ENCODE measurements at regions not wholly inside any gene's neighbourhood (a gene's known extent, or its start where the extent isn't known, plus 50 kb on each side); places are given as distances from the start of the nearest gene placed in this dataset.
"Not testable (repeated sequence)": the region's sequence is repeated elsewhere in the genome, so short reads cannot be mapped to it uniquely, and the experiment has no call there.

- DNase-seq: no peak
Observed at GRCh38 chr9:106731910-106732309, 131.1 kb upstream of the ZNF462 start.

DNA sequence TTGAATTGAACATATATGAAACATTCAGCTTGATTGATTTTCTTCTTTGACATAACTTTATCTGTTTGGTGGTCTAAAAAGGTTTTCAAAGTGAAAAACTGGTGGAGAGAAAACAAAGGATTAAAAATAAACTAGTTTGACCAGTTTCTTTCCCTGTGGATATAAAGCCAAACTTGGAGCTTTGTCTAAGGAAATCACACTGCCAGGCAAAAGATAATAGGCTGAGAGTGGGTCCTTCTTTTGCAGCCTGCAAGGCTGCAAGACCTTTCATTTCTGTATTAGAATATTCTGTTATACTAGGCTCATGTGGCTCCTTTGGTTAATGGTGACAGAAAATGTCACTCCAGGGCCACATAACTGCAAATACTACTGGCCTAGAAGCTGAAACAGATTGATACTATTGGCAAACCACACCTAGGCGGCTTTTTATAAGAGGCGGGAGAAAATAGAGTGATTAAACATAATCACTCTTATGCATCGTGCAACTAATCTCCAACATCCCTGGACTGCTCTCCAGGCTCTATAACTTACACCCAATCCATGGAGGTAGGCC, 129.1 kb upstream of the ZNF462 start:
- no peak for DNase-seq

GRCh38 chr9:106737516-106737915, 125.5 kb upstream of the ZNF462 start:
- no peak for DNase-seq

GRCh38 chr9:106738109-106738508, 124.9 kb upstream of the ZNF462 start:
- no peak for DNase-seq

DNA sequence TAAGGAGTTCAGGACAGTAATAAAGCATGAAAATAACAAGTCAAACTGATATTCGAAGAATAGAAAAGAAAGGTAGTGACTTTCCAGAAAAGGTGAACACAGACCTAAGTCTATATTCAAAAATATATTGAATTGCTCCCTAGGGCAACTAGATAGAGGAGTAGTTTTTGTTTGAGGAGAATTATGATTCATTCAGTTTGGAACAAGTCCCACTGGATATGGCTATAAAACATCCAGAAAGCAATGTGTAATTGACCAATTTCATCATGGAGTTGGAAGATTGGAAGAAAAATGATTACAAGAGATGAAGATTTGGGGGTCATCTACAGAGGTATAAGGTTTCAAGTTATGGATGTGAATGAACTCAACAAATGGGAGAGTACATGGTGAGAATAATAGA, 117.5 kb upstream of the ZNF462 start:
- DNase-seq: no peak

- no peak for DNase-seq
Observed at GRCh38 chr9:106745876-106746275, 117.1 kb upstream of the ZNF462 start.

DNA sequence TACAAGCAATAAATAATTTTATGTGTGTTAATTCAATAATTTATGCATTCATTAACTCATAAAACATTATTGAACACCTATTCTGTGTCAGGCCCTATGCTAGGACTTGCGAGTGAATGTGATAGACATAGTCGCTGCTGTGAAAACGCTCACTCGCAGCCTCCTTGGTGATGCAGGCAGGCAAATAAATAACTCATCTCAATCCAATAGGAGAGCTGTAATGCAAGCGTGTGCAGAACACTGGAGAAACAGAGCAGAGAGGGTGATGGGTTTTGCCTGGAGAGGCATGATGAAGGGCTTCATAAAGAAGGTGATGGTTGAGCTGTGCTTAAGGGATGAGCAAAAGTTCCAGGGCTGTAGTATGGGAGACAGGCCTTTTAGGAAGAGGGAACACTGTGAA, 111.3 kb upstream of the ZNF462 start:
- DNase-seq: no peak

- no peak for DNase-seq
Observed at GRCh38 chr9:106752581-106752980, 110.4 kb upstream of the ZNF462 start.

DNA sequence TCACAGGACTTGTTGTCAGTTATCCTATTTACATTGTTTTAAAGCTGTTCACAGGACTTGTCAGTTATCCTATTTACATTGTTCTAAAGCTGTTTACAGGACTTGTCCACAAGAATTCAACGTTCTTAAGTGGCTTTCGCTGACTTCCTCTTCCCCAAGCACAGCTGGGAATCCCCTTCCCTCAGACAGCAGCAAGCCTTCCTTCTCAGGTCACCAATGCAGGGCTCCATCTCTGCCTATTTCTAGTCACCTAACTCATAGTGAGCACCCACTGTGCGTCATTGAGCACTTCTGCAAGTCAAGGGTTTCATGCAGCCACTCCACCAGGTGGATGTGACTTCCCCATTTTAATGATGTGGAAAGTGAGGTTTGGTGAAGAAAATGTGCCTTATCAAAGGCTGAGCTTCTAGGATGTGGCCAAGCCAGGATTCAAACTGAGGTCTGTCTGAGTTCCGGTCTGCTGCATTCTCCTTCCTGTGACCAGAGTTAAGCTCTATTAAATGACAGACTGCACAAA, 109.8 kb upstream of the ZNF462 start:
- DNase-seq: no peak

- no peak for DNase-seq
Observed at GRCh38 chr9:106755736-106756135, 107.2 kb upstream of the ZNF462 start.

- DNase-seq: no peak
Observed at GRCh38 chr9:106757514-106757913, 105.5 kb upstream of the ZNF462 start.

- no peak for DNase-seq
Observed at GRCh38 chr9:106758911-106759310, 104.1 kb upstream of the ZNF462 start.

GRCh38 chr9:106761493-106761892, 101.5 kb upstream of the ZNF462 start:
- DNase-seq: no peak

GRCh38 chr9:106766616-106767015, 96.3 kb upstream of the ZNF462 start:
- no peak for DNase-seq

DNA sequence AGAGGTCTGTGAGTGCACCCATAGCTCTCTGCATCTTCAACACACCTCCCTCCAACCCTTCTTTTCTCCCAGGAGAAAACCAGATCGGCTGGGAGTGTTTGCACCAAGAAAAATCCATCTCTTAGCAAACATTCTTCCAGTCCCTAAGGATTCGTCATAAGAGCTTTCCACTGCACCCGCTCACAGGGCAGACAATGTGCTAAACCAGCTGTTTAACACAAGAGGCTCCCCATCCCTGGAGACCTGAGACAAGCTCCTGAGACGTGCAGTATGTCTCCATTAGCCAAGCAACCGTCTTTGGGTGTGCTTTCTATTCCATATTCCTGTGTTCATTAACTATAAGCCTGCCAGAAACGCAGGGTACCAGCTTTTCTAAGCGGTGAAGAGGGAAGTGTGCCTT, 93.6 kb upstream of the ZNF462 start:
- DNase-seq: no peak

GRCh38 chr9:106771608-106772007, 91.4 kb upstream of the ZNF462 start:
- no peak for DNase-seq

- DNase-seq: no peak
Observed at GRCh38 chr9:106772523-106773290, 90.3 kb upstream of the ZNF462 start.

DNA sequence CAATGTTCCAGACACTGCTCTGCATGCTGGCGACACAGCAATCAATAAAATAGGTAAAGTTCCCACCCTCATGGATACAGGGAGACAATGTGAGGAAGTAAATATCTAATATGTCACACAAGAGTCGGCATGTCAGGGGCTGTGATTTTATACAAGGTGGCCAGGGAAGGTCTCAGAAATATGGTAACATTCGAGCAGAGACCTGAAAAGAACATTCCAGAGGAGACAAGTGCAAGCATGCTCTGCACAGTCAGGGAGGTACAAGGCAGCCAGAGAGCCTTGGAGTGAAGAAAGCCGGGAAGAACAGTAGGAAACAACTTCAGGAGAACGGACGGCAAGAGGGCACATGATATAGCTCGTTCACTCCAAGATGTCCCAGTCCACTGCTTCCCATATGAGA, 89.2 kb upstream of the ZNF462 start:
- no peak for DNase-seq

DNA sequence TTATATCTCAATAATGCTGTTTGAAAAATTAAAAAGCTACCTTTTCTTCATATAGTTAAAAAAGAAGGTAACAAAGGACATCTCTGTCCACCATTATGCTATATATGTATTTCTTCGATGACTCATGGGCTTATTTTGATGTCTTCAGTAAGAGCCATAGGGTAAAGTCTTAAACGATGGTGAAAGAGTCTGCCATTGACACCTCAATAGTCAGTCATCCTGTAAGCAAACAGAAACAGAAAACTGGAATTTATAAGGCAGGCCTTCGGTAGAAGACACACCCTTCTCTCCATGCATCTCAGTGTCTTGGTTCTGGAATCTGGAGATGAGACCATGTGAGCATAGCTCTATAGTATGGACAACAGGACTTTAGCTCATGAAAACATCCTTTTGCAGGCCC, 87.0 kb upstream of the ZNF462 start:
- DNase-seq: no peak

GRCh38 chr9:106779796-106780195, 83.2 kb upstream of the ZNF462 start:
- no peak for DNase-seq

GRCh38 chr9:106783121-106783520, 79.8 kb upstream of the ZNF462 start:
- no peak for DNase-seq

DNA sequence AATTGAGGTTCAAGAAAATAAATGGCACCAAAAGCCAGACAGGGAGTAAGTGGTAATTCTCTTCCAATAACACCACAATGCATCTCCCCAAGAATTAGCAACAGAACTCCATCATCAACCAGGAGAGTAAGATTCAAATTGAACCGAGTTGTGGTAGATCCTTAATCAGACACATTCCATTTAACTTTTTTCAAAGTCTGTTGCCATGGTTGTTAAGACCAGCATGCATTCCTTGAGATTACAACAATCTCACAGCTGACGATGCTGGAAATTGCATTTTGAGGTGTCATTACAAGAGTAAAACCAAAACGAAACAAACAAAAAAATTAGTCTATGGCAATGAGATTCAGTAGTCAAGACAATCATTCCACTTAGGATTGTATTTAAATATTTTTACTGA, 78.9 kb upstream of the ZNF462 start:
- no peak for DNase-seq

GRCh38 chr9:106785200-106785599, 77.8 kb upstream of the ZNF462 start:
- no peak for DNase-seq

- DNase-seq: not testable (repeated sequence)
Observed at GRCh38 chr9:106788021-106788420, 74.9 kb upstream of the ZNF462 start.

GRCh38 chr9:106795031-106795430, 67.9 kb upstream of the ZNF462 start:
- DNase-seq: no peak

Measured in NCI-H1930 (cell line).